C4-2B (cell line): ENCODE measurements at regions not wholly inside any gene's neighbourhood (a gene's known extent, or its start where the extent isn't known, plus 50 kb on each side); places are given as distances from the start of the nearest gene placed in this dataset.

Experiments used
- CTCF ChIP-seq: fragments of 450-650 bp; conservative IDR thresholded peaks from 2 replicates; pipeline ENCODE4 v1.5.1; 2017; ENCODE audit warnings: mild to moderate bottlenecking
- ZFX ChIP-seq: fragments of 450-650 bp; IDR thresholded peaks from 2 replicates; pipeline ENCODE4 v1.6.1; 2017

GRCh38 chr12:33817713-33818112 is 204.6 kb upstream of the ALG10 start:
- no peak for TF ChIP-seq CTCF
- TF ChIP-seq ZFX = no peak
